Stomach smooth muscle (tissue), 2 donors: ENCODE measurements at regions not wholly inside any gene's neighbourhood (a gene's known extent, or its start where the extent isn't known, plus 50 kb on each side); places are given as distances from the start of the nearest gene placed in this dataset.

Source experiments
- H3K27ac ChIP-seq: one replicate; pipeline ENCODE4 v1.7.0; 2013; ENCODE audit warnings: mild to moderate bottlenecking, low read length, inconsistent platforms
- H3K27me3 ChIP-seq, 2 donors: one replicate each; pipeline ENCODE4 v1.7.0; 2013; ENCODE audit warnings: low read length in 2 of 2; ENCODE audit not compliant: insufficient read depth in 2 of 2, control insufficient read depth in 1 of 2
- H3K36me3 ChIP-seq, 2 donors: one replicate each; pipeline ENCODE4 v1.7.0; 2013; ENCODE audit warnings: low read length in 2 of 2; ENCODE audit not compliant: control insufficient read depth in 2 of 2, insufficient read depth in 2 of 2
- H3K4me1 ChIP-seq: one replicate; pipeline ENCODE4 v1.7.0; 2013; ENCODE audit warnings: low read length; ENCODE audit not compliant: control insufficient read depth, insufficient read depth
- H3K4me3 ChIP-seq, 2 donors: one replicate each; pipeline ENCODE4 v1.7.0; 2013; ENCODE audit warnings: low read length in 2 of 2
- H3K9ac ChIP-seq, 2 donors: one replicate each; pipeline ENCODE4 v1.7.0; 2013; ENCODE audit warnings: low read length in 2 of 2, mild to moderate bottlenecking in 1 of 2
- H3K9me3 ChIP-seq, 2 donors: one replicate each; pipeline ENCODE4 v1.7.0; 2013; ENCODE audit warnings: low read length in 2 of 2; ENCODE audit not compliant: control insufficient read depth in 2 of 2
- donor health status: healthy.
- donor health status: Pancreatic carcinoma.

- Histone ChIP-seq H3K4me3 (no peak overlapping the region), H3K27ac (no peak overlapping the region), H3K9ac (no peak overlapping the region), H3K36me3 (no peaks in the 10 kb centered on the region), H3K27me3 (no peaks in the 10 kb centered on the region), H3K9me3 (no peaks in the 10 kb centered on the region), H3K4me1 (no peaks in the 10 kb centered on the region)
Observed at GRCh38 chr18:66990909-66991308, 387.0 kb upstream of the CDH19 start.

- Histone ChIP-seq H3K27ac (no peak overlapping the region), H3K27me3 (no peaks in the 10 kb centered on the region), H3K36me3 (no peaks in the 10 kb centered on the region), H3K4me3 (no peak overlapping the region), H3K4me1 (no peaks in the 10 kb centered on the region), H3K9ac (no peak overlapping the region), H3K9me3 (no peaks in the 10 kb centered on the region)
Observed at GRCh38 chr18:66979009-66979408, 375.1 kb upstream of the CDH19 start.

GRCh38 chr18:66972681-66973080, 368.8 kb upstream of the CDH19 start:
- H3K27ac ChIP-seq = no peak overlapping the region
- H3K27me3 ChIP-seq = no peaks in the 10 kb centered on the region
- H3K36me3 ChIP-seq = no peaks in the 10 kb centered on the region
- no peaks in the 10 kb centered on the region for H3K9me3 ChIP-seq
- H3K9ac ChIP-seq = no peak overlapping the region
- no peak overlapping the region for H3K4me3 ChIP-seq
- H3K4me1 ChIP-seq = no peaks in the 10 kb centered on the region

GRCh38 chr18:66971960-66972359, 368.1 kb upstream of the CDH19 start:
- H3K4me3 ChIP-seq = no peak overlapping the region
- no peak overlapping the region for H3K9ac ChIP-seq
- no peaks in the 10 kb centered on the region for H3K36me3 ChIP-seq
- no peaks in the 10 kb centered on the region for H3K27me3 ChIP-seq
- no peaks in the 10 kb centered on the region for H3K9me3 ChIP-seq
- no peaks in the 10 kb centered on the region for H3K4me1 ChIP-seq
- no peak overlapping the region for H3K27ac ChIP-seq

DNA sequence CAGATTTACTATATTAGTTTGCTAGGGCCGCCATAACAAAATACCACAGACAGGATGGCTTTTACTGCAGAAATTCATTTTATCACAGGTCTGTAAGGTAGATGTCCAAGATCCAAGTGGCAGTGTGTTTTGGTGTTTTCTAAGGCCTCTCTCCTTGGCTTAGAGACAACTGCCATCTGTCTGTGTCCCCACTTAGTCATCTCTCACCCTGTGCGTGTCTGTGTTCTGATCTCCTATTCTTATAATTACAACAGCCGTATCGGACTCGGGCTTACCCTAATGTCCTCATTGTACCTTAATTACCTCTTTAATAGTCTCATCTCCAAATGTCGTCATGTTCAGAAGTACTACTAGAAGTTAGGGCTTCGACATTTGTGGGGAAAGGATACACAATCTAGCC, 362.3 kb upstream of the CDH19 start:
- H3K9ac ChIP-seq = no peak overlapping the region

DNA sequence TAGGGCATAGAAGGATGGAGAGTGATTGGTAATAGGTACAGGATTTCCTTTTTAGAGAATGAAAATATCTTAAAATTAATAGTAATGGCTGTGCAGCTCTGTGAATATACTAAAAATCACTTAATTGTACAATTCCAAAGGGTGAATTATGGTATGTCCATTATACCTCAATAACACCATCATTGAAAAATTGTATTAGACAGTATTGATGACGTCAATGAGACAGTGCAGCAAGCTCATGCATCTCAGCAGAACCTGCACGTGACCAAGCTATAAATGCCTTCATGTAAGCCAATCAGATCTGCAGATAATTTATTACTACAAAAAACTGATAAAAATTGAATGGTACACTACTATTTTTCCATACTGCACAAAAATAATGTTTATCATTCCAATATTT, 354.4 kb upstream of the CDH19 start:
- Histone ChIP-seq H3K27ac (no peak overlapping the region), H3K36me3 (no peaks in the 10 kb centered on the region), H3K9ac (no peak overlapping the region), H3K9me3 (no peaks in the 10 kb centered on the region), H3K27me3 (no peaks in the 10 kb centered on the region), H3K4me3 (no peak overlapping the region), H3K4me1 (no peaks in the 10 kb centered on the region)

More for the DNA sequence above, 362.3 kb upstream of the CDH19 start:
- Histone ChIP-seq H3K27me3 (no peaks in the 10 kb centered on the region), H3K27ac (no peak overlapping the region), H3K4me3 (no peak overlapping the region), H3K36me3 (no peaks in the 10 kb centered on the region), H3K9me3 (no peaks in the 10 kb centered on the region), H3K4me1 (no peaks in the 10 kb centered on the region)

DNA sequence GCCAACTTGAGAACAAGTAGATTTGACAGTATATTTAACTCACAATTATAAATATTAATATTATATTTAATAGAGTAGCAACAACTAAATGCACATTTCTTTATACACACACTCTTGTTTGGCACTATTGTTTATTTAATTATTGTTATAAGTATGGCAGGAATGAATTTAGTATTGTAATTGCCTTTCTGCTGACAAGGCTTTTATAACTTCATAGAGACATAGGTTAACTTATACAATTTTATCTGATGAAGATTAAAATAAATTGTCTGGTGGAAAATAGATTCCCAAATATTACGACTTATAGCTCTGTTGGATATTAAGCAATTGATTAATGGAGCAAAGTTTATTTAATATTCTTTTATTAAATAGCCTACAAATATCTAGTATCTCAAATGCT, 347.9 kb upstream of the CDH19 start:
- no peaks in the 10 kb centered on the region for H3K36me3 ChIP-seq
- H3K9me3 ChIP-seq = no peaks in the 10 kb centered on the region
- H3K27me3 ChIP-seq = no peaks in the 10 kb centered on the region
- H3K27ac ChIP-seq = no peak overlapping the region
- no peak overlapping the region for H3K9ac ChIP-seq
- no peaks in the 10 kb centered on the region for H3K4me1 ChIP-seq
- no peak overlapping the region for H3K4me3 ChIP-seq

DNA sequence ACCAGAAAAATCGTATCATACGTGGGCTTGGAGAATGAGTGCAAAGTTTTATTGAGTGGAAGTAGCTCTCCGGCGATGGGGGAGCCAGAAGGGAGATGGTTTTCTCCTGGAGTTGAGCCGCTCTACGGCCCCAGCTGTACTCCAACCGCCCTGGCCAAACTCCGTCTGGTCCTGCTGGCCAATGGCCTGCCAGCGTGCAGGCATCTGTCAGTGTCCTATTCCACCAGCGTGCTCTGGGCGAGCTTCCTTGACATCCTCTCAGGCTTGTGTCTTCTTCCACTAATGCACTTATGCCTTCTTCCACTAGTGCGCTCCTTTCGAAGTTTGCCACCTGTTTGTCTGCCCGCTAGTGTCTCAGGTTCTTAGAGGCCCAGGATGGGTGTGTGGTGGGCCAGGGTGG, 345.5 kb upstream of the CDH19 start:
- H3K9ac ChIP-seq = no peak overlapping the region
- H3K27ac ChIP-seq = no peak overlapping the region
- no peaks in the 10 kb centered on the region for H3K9me3 ChIP-seq
- H3K4me3 ChIP-seq = no peak overlapping the region
- H3K36me3 ChIP-seq = no peaks in the 10 kb centered on the region
- H3K27me3 ChIP-seq = no peaks in the 10 kb centered on the region
- no peaks in the 10 kb centered on the region for H3K4me1 ChIP-seq

DNA sequence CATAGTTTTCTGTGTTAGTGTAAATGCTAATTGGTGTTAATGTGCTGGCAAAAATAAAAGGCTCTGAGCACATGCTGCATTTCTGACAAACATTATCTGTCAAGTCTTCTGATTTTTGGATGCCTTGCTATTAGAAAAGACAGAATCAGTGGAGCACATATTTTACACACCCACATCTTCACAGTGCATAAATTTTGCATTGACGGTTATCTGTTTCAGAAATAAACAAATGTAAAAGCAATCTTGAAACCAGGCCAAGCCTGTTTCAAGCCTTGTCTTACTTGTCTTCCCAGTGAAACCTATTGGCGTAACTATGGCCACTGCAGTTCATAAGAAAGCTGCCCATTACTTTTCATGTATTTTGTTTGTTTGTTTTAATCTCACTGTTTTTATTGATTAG, 333.7 kb upstream of the CDH19 start:
- Histone ChIP-seq H3K36me3 (no peaks in the 10 kb centered on the region), H3K4me1 (no peaks in the 10 kb centered on the region), H3K9me3 (no peaks in the 10 kb centered on the region), H3K27me3 (no peaks in the 10 kb centered on the region), H3K9ac (no peak overlapping the region), H3K4me3 (no peak overlapping the region), H3K27ac (no peak overlapping the region)

DNA sequence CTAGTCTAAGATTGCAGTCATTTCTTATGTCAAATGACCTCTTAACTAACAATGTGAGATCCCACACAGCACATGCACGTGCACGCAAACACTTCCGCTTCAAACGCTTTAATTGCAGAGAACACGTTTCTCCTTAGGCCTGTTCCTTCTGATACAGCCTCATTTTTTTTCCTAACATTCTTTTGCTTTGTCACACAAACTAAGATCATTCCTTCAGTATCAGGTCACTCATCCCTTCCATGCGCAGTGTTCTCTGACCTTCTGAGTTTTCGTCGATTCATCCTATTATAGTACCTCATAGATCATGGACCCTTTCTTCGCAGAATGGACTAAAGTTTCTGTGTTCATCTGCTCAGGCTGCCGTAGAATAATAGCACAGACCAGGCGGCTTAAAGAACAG, 327.1 kb upstream of the CDH19 start:
- no peaks in the 10 kb centered on the region for H3K9me3 ChIP-seq
- H3K4me3 ChIP-seq = no peak overlapping the region

DNA sequence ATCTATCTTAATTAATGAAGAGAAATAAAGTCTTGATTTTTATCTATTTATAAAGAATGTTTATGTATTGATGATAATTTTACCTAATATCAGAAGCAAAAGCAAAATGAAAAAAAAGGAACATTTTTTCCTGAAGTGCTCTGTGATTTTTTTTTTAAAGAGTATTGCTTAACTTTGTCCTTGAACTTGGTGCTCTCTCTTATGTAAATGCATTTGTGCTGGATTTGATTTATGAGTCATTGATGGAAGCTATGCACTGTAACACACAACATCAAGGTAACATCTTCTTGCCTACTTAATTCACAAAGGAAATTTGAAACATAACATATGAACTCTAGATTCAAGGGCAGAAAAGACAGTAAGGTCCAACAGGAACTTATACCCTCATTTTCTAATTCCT, 312.9 kb upstream of the CDH19 start:
- Histone ChIP-seq H3K27ac (no peak overlapping the region), H3K9ac (no peak overlapping the region), H3K4me1 (no peaks in the 10 kb centered on the region), H3K9me3 (no peaks in the 10 kb centered on the region), H3K27me3 (no peaks in the 10 kb centered on the region), H3K36me3 (no peaks in the 10 kb centered on the region), H3K4me3 (no peak overlapping the region)

More for the DNA sequence above, 327.1 kb upstream of the CDH19 start:
- Histone ChIP-seq H3K27ac (no peak overlapping the region), H3K4me1 (no peaks in the 10 kb centered on the region), H3K9ac (no peak overlapping the region), H3K27me3 (no peaks in the 10 kb centered on the region), H3K36me3 (no peaks in the 10 kb centered on the region)

DNA sequence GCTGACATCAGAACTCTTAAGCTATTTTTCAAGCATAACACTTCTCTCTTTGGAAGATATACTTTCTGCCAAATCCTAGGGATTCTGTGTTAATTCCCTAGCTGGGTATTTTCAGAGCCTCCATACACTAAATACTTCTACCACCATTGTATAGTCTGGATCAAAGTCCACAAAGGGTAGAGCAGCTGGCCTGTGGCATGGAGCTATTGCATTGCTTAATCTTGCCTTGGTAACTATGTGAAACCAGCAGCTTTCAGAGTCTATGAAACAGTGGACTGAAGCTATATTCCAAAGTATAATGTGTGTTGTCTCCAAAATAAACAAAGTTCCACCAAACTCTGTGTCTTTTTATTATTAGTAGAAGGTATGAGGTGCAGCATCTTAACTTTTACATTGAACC, 296.9 kb upstream of the CDH19 start:
- no peak overlapping the region for H3K9ac ChIP-seq
- no peaks in the 10 kb centered on the region for H3K36me3 ChIP-seq
- no peaks in the 10 kb centered on the region for H3K9me3 ChIP-seq
- H3K4me3 ChIP-seq = no peak overlapping the region
- H3K27ac ChIP-seq = no peak overlapping the region
- H3K27me3 ChIP-seq = no peaks in the 10 kb centered on the region
- H3K4me1 ChIP-seq = no peaks in the 10 kb centered on the region
